Neural cell (in vitro differentiated cells): ENCODE measurements at regions not wholly inside any gene's neighbourhood (a gene's known extent, or its start where the extent isn't known, plus 50 kb on each side); places are given as distances from the start of the nearest gene placed in this dataset.

Source experiments
- EZH2 ChIP-seq: fragments of 200-600, 300-800 bp; shearing (Covaris generic), sonication (generic); IDR thresholded peaks from 2 replicates; pipeline ENCODE4 v1.6.1; 2014; ENCODE audit warnings: antibody characterized with exemption, low read length, borderline replicate concordance, mild to moderate bottlenecking; ENCODE audit not compliant: insufficient read depth, poor library complexity, severe bottlenecking
- MXI1 ChIP-seq: fragments of 450-650 bp; conservative IDR thresholded peaks from 2 replicates; pipeline ENCODE4 v1.6.1; 2014; ENCODE audit warnings: antibody characterized with exemption, mild to moderate bottlenecking; ENCODE audit not compliant: poor library complexity, severe bottlenecking
- POLR2AphosphoS5 ChIP-seq: IDR thresholded peaks from 2 replicates; pipeline ENCODE4 v1.6.1; 2012
- TF ChIP-seq, protein P1 (sequence below): fragments of 450-650 bp; IDR thresholded peaks from 2 replicates; pipeline ENCODE4 v1.5.1; 2014; ENCODE audit warnings: antibody characterized with exemption, mild to moderate bottlenecking, moderate library complexity; ENCODE audit not compliant: poor library complexity, severe bottlenecking
- TF ChIP-seq, protein P2 (sequence below): IDR thresholded peaks from 2 replicates; pipeline ENCODE4 v1.6.1; 2012; ENCODE audit warnings: borderline replicate concordance

GRCh38 chr10:78218798-78219490 is 185.3 kb downstream of the RPS24 start:
- TF ChIP-seq POLR2AphosphoS5 (peak; percentile 58), MXI1 (no peak), EZH2 (no peak)
- TF ChIP-seq, protein P1, sequence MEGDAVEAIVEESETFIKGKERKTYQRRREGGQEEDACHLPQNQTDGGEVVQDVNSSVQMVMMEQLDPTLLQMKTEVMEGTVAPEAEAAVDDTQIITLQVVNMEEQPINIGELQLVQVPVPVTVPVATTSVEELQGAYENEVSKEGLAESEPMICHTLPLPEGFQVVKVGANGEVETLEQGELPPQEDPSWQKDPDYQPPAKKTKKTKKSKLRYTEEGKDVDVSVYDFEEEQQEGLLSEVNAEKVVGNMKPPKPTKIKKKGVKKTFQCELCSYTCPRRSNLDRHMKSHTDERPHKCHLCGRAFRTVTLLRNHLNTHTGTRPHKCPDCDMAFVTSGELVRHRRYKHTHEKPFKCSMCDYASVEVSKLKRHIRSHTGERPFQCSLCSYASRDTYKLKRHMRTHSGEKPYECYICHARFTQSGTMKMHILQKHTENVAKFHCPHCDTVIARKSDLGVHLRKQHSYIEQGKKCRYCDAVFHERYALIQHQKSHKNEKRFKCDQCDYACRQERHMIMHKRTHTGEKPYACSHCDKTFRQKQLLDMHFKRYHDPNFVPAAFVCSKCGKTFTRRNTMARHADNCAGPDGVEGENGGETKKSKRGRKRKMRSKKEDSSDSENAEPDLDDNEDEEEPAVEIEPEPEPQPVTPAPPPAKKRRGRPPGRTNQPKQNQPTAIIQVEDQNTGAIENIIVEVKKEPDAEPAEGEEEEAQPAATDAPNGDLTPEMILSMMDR = peak; percentile 10
- TF ChIP-seq, protein P2, sequence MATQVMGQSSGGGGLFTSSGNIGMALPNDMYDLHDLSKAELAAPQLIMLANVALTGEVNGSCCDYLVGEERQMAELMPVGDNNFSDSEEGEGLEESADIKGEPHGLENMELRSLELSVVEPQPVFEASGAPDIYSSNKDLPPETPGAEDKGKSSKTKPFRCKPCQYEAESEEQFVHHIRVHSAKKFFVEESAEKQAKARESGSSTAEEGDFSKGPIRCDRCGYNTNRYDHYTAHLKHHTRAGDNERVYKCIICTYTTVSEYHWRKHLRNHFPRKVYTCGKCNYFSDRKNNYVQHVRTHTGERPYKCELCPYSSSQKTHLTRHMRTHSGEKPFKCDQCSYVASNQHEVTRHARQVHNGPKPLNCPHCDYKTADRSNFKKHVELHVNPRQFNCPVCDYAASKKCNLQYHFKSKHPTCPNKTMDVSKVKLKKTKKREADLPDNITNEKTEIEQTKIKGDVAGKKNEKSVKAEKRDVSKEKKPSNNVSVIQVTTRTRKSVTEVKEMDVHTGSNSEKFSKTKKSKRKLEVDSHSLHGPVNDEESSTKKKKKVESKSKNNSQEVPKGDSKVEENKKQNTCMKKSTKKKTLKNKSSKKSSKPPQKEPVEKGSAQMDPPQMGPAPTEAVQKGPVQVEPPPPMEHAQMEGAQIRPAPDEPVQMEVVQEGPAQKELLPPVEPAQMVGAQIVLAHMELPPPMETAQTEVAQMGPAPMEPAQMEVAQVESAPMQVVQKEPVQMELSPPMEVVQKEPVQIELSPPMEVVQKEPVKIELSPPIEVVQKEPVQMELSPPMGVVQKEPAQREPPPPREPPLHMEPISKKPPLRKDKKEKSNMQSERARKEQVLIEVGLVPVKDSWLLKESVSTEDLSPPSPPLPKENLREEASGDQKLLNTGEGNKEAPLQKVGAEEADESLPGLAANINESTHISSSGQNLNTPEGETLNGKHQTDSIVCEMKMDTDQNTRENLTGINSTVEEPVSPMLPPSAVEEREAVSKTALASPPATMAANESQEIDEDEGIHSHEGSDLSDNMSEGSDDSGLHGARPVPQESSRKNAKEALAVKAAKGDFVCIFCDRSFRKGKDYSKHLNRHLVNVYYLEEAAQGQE = peak; percentile 59
